OCI-LY7 (cell line): ENCODE measurements at regions not wholly inside any gene's neighbourhood (a gene's known extent, or its start where the extent isn't known, plus 50 kb on each side); places are given as distances from the start of the nearest gene placed in this dataset.

ENCODE experiments used
- EZH2phosphoT487 ChIP-seq: fragments of 200-600 bp; sonication (generic); IDR thresholded peaks from 2 replicates; pipeline ENCODE4 v1.6.1; 2018; ENCODE audit warnings: low read depth, borderline replicate concordance, mild to moderate bottlenecking, mixed run types, antibody characterized with exemption, low read length, moderate library complexity, mixed read lengths
- TF ChIP-seq, protein P1 (sequence below): fragments of 200-600 bp; sonication (generic); conservative IDR thresholded peaks from 2 replicates; pipeline ENCODE4 v1.5.1; 2014; ENCODE audit warnings: mild to moderate bottlenecking, antibody characterized with exemption, low read length, moderate library complexity, mixed read lengths

DNA sequence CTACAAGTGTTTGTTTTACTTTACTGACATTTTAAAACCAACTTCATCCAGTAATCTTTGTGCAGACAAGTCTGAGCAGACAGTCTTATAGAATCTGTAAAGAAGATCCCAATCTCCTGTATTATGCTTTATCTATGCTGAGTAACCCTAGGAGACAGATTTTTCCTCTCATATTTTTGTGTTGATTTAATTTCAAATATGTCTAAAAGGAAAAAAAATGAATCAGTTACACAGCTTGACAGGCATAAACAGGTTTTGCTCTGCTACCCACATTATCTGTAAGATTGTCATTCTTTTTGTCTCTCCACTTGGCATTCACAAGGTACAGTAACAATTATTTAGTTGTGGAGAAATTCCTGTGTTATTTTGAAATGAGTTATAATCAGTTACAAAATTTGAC lies 415.0 kb downstream of the NYAP2 start:
- TF ChIP-seq, protein P1, sequence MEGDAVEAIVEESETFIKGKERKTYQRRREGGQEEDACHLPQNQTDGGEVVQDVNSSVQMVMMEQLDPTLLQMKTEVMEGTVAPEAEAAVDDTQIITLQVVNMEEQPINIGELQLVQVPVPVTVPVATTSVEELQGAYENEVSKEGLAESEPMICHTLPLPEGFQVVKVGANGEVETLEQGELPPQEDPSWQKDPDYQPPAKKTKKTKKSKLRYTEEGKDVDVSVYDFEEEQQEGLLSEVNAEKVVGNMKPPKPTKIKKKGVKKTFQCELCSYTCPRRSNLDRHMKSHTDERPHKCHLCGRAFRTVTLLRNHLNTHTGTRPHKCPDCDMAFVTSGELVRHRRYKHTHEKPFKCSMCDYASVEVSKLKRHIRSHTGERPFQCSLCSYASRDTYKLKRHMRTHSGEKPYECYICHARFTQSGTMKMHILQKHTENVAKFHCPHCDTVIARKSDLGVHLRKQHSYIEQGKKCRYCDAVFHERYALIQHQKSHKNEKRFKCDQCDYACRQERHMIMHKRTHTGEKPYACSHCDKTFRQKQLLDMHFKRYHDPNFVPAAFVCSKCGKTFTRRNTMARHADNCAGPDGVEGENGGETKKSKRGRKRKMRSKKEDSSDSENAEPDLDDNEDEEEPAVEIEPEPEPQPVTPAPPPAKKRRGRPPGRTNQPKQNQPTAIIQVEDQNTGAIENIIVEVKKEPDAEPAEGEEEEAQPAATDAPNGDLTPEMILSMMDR, result no peak
- no peak for TF ChIP-seq EZH2phosphoT487
